GM23338 (cell line): ENCODE measurements at regions not wholly inside any gene's neighbourhood (a gene's known extent, or its start where the extent isn't known, plus 50 kb on each side); places are given as distances from the start of the nearest gene placed in this dataset.
A peak's percentile ranks its signal among the peaks of the same experiment; 100 is the strongest.

Source experiments
- ATAC-seq: fragments of 200-7000 bp; cut with Tn5 transposase; 3 replicates; pipeline ENCODE4 v1.9.1; 2020
- DNase-seq: peaks from one replicate; pipeline ENCODE4 v3.0.0-alpha.2; 2015; ENCODE audit warnings: low spot score
- H2AFZ ChIP-seq: fragments of 200-600 bp; sonication (generic); 2 replicates; pipeline ENCODE4 v1.8.0; 2016; ENCODE audit warnings: antibody characterized with exemption, mild to moderate bottlenecking, moderate library complexity
- H3F3A ChIP-seq: fragments of 200-600 bp; sonication (generic); replicated peaks from 2 replicates; pipeline ENCODE4 v1.8.0; 2017; ENCODE audit warnings: antibody characterized with exemption, mixed run types, low read depth
- H3K27ac ChIP-seq: fragments of 200-600 bp; sonication (generic); 2 replicates; pipeline ENCODE4 v1.6.1; 2016; ENCODE audit warnings: low read depth
- H3K27me3 ChIP-seq: fragments of 200-600 bp; sonication (generic); 2 replicates; pipeline ENCODE4 v1.8.0; 2016; ENCODE audit warnings: mild to moderate bottlenecking, mixed run types, moderate library complexity; ENCODE audit not compliant: insufficient read depth
- H3K36me3 ChIP-seq: fragments of 200-600 bp; sonication (generic); 2 replicates; pipeline ENCODE4 v1.8.0; 2016; ENCODE audit warnings: mild to moderate bottlenecking; ENCODE audit not compliant: insufficient read depth
- H3K4me1 ChIP-seq: fragments of 200-600 bp; sonication (generic); 2 replicates; pipeline ENCODE4 v1.8.0; 2016; ENCODE audit warnings: mild to moderate bottlenecking, moderate library complexity; ENCODE audit not compliant: insufficient read depth
- H3K4me2 ChIP-seq: fragments of 200-600 bp; sonication (generic); 2 replicates; pipeline ENCODE4 v1.7.1; 2017; ENCODE audit warnings: mixed run types
- H3K4me3 ChIP-seq: fragments of 200-600 bp; sonication (generic); 2 replicates; pipeline ENCODE4 v1.6.1; 2016; ENCODE audit warnings: mixed run types
- H3K79me2 ChIP-seq: fragments of 200-600 bp; sonication (generic); replicated peaks from 2 replicates; pipeline ENCODE4 v1.8.0; 2017; ENCODE audit warnings: mild to moderate bottlenecking; ENCODE audit not compliant: insufficient read depth
- H3K9me2 ChIP-seq: fragments of 200-600 bp; sonication (generic); 2 replicates; pipeline ENCODE4 v1.8.0; 2017; ENCODE audit not compliant: insufficient read depth
- H4K20me1 ChIP-seq: fragments of 200-600 bp; sonication (generic); replicated peaks from 2 replicates; pipeline ENCODE4 v1.8.0; 2017; ENCODE audit warnings: mild to moderate bottlenecking; ENCODE audit not compliant: insufficient read depth
- H3K27ac Mint-ChIP-seq: 2 replicates; pipeline ENCODE4 v1.8.0; 2020; ENCODE audit warnings: inconsistent platforms, mild to moderate bottlenecking, moderate library complexity, mixed read lengths
- H3K27me3 Mint-ChIP-seq: 3 replicates; pipeline ENCODE4 v1.8.0; 2022; ENCODE audit warnings: low read depth, mild to moderate bottlenecking, moderate library complexity, mixed read lengths, inconsistent platforms; ENCODE audit not compliant: insufficient read depth, poor library complexity
- H3K36me3 Mint-ChIP-seq: 3 replicates; pipeline ENCODE4 v1.8.0; 2021; ENCODE audit warnings: low read depth, mild to moderate bottlenecking, inconsistent platforms, moderate library complexity, mixed read lengths
- H3K4me1 Mint-ChIP-seq: 3 replicates; pipeline ENCODE4 v1.8.0; 2020; ENCODE audit warnings: mild to moderate bottlenecking, inconsistent platforms, mixed read lengths
- H3K4me3 Mint-ChIP-seq: 3 replicates; pipeline ENCODE4 v1.8.0; 2021; ENCODE audit warnings: moderate library complexity, mild to moderate bottlenecking, inconsistent platforms, mixed read lengths
- H3K9me3 Mint-ChIP-seq: 3 replicates; pipeline ENCODE4 v1.8.0; 2020; ENCODE audit warnings: moderate library complexity, mild to moderate bottlenecking, inconsistent platforms, mixed read lengths
- CTCF ChIP-seq, 2 experiments: fragments of 200-600 bp in 1 of 2; sonication (generic) in 1 of 2; conservative IDR thresholded peaks; 2 replicates each; pipeline versions ENCODE4 v1.5.1 to v1.6.1; 2016 to 2017; ENCODE audit warnings: antibody characterized with exemption in 2 of 2, low read depth in 2 of 2, mild to moderate bottlenecking in 2 of 2, moderate library complexity in 1 of 2
- EZH2 ChIP-seq: fragments of 200-600 bp; sonication (generic); IDR thresholded peaks from one replicate; pipeline ENCODE4 v1.8.0; 2017; ENCODE audit warnings: antibody characterized with exemption, mild to moderate bottlenecking, low read depth; ENCODE audit not compliant: unreplicated experiment
- EZH2phosphoT487 ChIP-seq: fragments of 200-600 bp; sonication (generic); IDR thresholded peaks from one replicate; pipeline ENCODE4 v1.8.1; 2018; ENCODE audit warnings: antibody characterized with exemption; ENCODE audit not compliant: unreplicated experiment
- NANOG ChIP-seq: IDR thresholded peaks from 2 replicates; pipeline ENCODE4 v1.6.1; 2016; ENCODE audit warnings: antibody characterized with exemption, borderline replicate concordance
- POLR2AphosphoS5 ChIP-seq: IDR thresholded peaks from 2 replicates; pipeline ENCODE4 v1.6.1; 2016; ENCODE audit warnings: antibody characterized with exemption, low read depth
- ZNF114 ChIP-seq: fragments of 250-450 bp; sonication (Bioruptor Pico); IDR thresholded peaks from 2 replicates; pipeline ENCODE4 v1.5.0; 2020; ENCODE audit warnings: mild to moderate bottlenecking, moderate library complexity
- ZNF331 ChIP-seq: fragments of 250-450 bp; sonication (Bioruptor Pico); IDR thresholded peaks from 2 replicates; pipeline ENCODE4 v1.5.0; 2020; ENCODE audit warnings: low read depth, mild to moderate bottlenecking, moderate library complexity
- TF ChIP-seq, protein P1 (sequence below): IDR thresholded peaks from one replicate; pipeline ENCODE4 v1.6.1; 2018; ENCODE audit warnings: antibody characterized with exemption; ENCODE audit not compliant: unreplicated experiment

- Mint-ChIP-seq H3K4me3 (no peak overlapping the region), H3K27ac (no peak overlapping the region), H3K36me3 (no peaks in the 10 kb centered on the region), H3K9me3 (peaks cover 14% of the 10 kb centered on the region), H3K27me3 (peaks cover 11% of the 10 kb centered on the region), H3K4me1 (peaks cover 3% of the 10 kb centered on the region; the same call in 1 of the 3 replicates)
- no peak overlapping the region for H3K4me2 ChIP-seq
- H3K79me2 ChIP-seq: no peaks in the 10 kb centered on the region
- no peaks in the 10 kb centered on the region for H3K36me3 ChIP-seq
- DNase-seq (no peak), ATAC-seq (no peak)
- no peaks in the 10 kb centered on the region for H4K20me1 ChIP-seq
- H3K4me1 ChIP-seq: no peaks in the 10 kb centered on the region
- H3K27me3 ChIP-seq: peaks cover 11% of the 10 kb centered on the region
- H3F3A ChIP-seq: 0 out of 2 replicates have a peak, but pooled peaks cover 4% of the 10 kb centered on the region
- H3K4me3 ChIP-seq: no peak overlapping the region
- 0 out of 2 replicates have a peak, but pooled peaks cover 6% of the 10 kb centered on the region for H3K9me2 ChIP-seq
- TF ChIP-seq, protein P1, sequence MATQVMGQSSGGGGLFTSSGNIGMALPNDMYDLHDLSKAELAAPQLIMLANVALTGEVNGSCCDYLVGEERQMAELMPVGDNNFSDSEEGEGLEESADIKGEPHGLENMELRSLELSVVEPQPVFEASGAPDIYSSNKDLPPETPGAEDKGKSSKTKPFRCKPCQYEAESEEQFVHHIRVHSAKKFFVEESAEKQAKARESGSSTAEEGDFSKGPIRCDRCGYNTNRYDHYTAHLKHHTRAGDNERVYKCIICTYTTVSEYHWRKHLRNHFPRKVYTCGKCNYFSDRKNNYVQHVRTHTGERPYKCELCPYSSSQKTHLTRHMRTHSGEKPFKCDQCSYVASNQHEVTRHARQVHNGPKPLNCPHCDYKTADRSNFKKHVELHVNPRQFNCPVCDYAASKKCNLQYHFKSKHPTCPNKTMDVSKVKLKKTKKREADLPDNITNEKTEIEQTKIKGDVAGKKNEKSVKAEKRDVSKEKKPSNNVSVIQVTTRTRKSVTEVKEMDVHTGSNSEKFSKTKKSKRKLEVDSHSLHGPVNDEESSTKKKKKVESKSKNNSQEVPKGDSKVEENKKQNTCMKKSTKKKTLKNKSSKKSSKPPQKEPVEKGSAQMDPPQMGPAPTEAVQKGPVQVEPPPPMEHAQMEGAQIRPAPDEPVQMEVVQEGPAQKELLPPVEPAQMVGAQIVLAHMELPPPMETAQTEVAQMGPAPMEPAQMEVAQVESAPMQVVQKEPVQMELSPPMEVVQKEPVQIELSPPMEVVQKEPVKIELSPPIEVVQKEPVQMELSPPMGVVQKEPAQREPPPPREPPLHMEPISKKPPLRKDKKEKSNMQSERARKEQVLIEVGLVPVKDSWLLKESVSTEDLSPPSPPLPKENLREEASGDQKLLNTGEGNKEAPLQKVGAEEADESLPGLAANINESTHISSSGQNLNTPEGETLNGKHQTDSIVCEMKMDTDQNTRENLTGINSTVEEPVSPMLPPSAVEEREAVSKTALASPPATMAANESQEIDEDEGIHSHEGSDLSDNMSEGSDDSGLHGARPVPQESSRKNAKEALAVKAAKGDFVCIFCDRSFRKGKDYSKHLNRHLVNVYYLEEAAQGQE: no peak
- TF ChIP-seq POLR2AphosphoS5: no peak
- TF ChIP-seq ZNF331: no peak
- no peak for TF ChIP-seq ZNF114 (CRISPR knock-in tag)
- no peak overlapping the region for H2AFZ ChIP-seq
- no peak overlapping the region for H3K27ac ChIP-seq
Measured at GRCh38 chr3:127339016-127339415, 51.2 kb upstream of the PRR20G start.

DNA sequence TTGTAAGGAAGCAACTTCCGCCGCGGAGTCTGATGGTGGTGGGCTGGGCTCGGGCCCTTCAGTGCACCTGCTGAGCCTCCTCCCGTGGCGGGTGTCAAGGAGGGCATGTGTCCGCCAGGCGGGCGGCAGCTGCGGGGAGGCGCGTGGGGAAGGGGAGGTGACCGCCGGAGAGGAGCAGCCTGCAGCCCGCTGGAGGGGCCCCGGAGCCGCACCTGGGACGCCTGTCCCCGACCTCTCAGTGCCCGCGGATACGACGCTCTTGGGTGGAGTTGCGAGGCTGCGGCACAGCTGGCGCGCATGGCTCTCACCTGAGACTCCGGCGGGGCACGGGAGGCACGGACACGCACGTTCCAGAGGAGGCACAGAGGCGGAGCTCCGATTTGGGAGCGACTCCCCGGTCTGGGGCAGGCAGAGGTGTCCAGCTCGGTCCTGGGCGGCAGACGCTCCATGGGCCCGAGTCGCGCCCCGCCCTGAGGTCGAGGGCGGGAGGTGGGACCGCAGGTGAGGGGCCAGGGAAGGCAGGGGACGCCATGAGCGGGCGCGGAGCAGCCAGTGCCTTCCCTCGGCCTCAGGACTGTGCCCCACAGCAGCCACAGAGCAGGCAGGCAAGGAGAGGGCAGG, 50.2 kb upstream of the PRR20G start:
- Histone ChIP-seq H2AFZ (0 out of 2 replicates have a peak overlapping the region, but pooled peaks have one; percentile 72), H3F3A (0 out of 2 replicates have a peak, but pooled peaks cover 4% of the 10 kb centered on the region), H3K27me3 (peaks cover 11% of the 10 kb centered on the region), H3K27ac (no peak overlapping the region), H3K9me2 (0 out of 2 replicates have a peak, but pooled peaks cover 6% of the 10 kb centered on the region), H3K4me2 (peak overlapping the region; percentile 57; the same call in 1 of the 2 replicates), H3K4me1 (no peaks in the 10 kb centered on the region), H3K79me2 (no peaks in the 10 kb centered on the region), H3K36me3 (no peaks in the 10 kb centered on the region), H4K20me1 (no peaks in the 10 kb centered on the region), H3K4me3 (peak overlapping the region; percentile 44; the same call in 1 of the 2 replicates)
- H3K27ac Mint-ChIP-seq: no peak overlapping the region
- H3K27me3 Mint-ChIP-seq: peaks cover 11% of the 10 kb centered on the region
- DNase-seq (peak; percentile 24), ATAC-seq (peak; percentile 69)
- no peaks in the 10 kb centered on the region for H3K36me3 Mint-ChIP-seq
- H3K4me3 Mint-ChIP-seq: peak overlapping the region; percentile 51; the same call in 2 of the 3 replicates
- H3K4me1 Mint-ChIP-seq: peaks cover 3% of the 10 kb centered on the region; the same call in 1 of the 3 replicates
- H3K9me3 Mint-ChIP-seq: peaks cover 21% of the 10 kb centered on the region
- no peak for TF ChIP-seq NANOG
- TF ChIP-seq, protein P1: no peak
- no peak for TF ChIP-seq CTCF (conservative IDR thresholded peaks at IDR 0.05; ENCODE audit: low read depth in 2 of 2)
- no peak for TF ChIP-seq EZH2phosphoT487
- TF ChIP-seq EZH2: no peak
